Fibroblast of skin of left biceps (primary cell): ENCODE measurements at regions not wholly inside any gene's neighbourhood (a gene's known extent, or its start where the extent isn't known, plus 50 kb on each side); places are given as distances from the start of the nearest gene placed in this dataset.
"Not testable (repeated sequence)": the region's sequence is repeated elsewhere in the genome, so short reads cannot be mapped to it uniquely, and the experiment has no call there.

Experiments used
- DNase-seq, 2 experiments: peaks; one replicate each; pipeline ENCODE4 v3.0.0-alpha.2; 2013; ENCODE audit warnings: low read depth in 2 of 2

- no peak for DNase-seq
Observed at GRCh38 chr4:174183259-174183658, 100.2 kb downstream of the FBXO8 start.

- no peak for DNase-seq
Observed at GRCh38 chr4:174181827-174182226, 101.6 kb downstream of the FBXO8 start.

- DNase-seq = no peak
Observed at GRCh38 chr4:174177536-174177935, 105.9 kb downstream of the FBXO8 start.

- DNase-seq = not testable (repeated sequence)
Observed at GRCh38 chr4:174175836-174176235, 107.6 kb downstream of the FBXO8 start.

GRCh38 chr4:174173360-174173759, 110.1 kb downstream of the FBXO8 start:
- DNase-seq = no peak

- no peak for DNase-seq
Observed at GRCh38 chr4:174172274-174172673, 111.2 kb downstream of the FBXO8 start.

GRCh38 chr4:174170906-174171305, 112.6 kb downstream of the FBXO8 start:
- no peak for DNase-seq

GRCh38 chr4:174170091-174170490, 113.4 kb downstream of the FBXO8 start:
- no peak for DNase-seq

- no peak for DNase-seq
Observed at GRCh38 chr4:174157106-174157607, 126.3 kb downstream of the FBXO8 start.

GRCh38 chr4:174156239-174156826, 127.1 kb downstream of the FBXO8 start:
- peak in 1 of 2 experiments; percentile 8 for DNase-seq

GRCh38 chr4:174154215-174154854, 129.1 kb downstream of the FBXO8 start:
- no peak for DNase-seq

- no peak for DNase-seq
Observed at GRCh38 chr4:174152717-174153466, 130.6 kb downstream of the FBXO8 start.

GRCh38 chr4:174147863-174148262, 135.6 kb downstream of the FBXO8 start:
- no peak for DNase-seq

- no peak for DNase-seq
Observed at GRCh38 chr4:174144106-174144505, 139.4 kb downstream of the FBXO8 start.

- no peak for DNase-seq
Observed at GRCh38 chr4:174141876-174142275, 141.6 kb downstream of the FBXO8 start.

- no peak for DNase-seq
Observed at GRCh38 chr4:174138616-174139015, 144.9 kb downstream of the FBXO8 start.

- DNase-seq = no peak
Observed at GRCh38 chr4:174137698-174138097, 145.8 kb downstream of the FBXO8 start.

- DNase-seq = no peak
Observed at GRCh38 chr4:174135936-174136406, 147.5 kb downstream of the FBXO8 start.

GRCh38 chr4:174135530-174135929, 147.9 kb downstream of the FBXO8 start:
- DNase-seq = no peak

- no peak for DNase-seq
Observed at GRCh38 chr4:174134361-174134760, 149.1 kb downstream of the FBXO8 start.

GRCh38 chr4:174133551-174133950, 149.9 kb downstream of the FBXO8 start:
- DNase-seq = no peak

- no peak for DNase-seq
Observed at GRCh38 chr4:174131901-174132300, 151.6 kb downstream of the FBXO8 start.

- no peak for DNase-seq
Observed at GRCh38 chr4:174122705-174123104, 160.8 kb downstream of the FBXO8 start.
